ENCODE measurements at regions not wholly inside any gene's neighbourhood (a gene's known extent, or its start where the extent isn't known, plus 50 kb on each side); places are given as distances from the start of the nearest gene placed in this dataset.
"Not testable (repeated sequence)": the region's sequence is repeated elsewhere in the genome, so short reads cannot be mapped to it uniquely, and the experiment has no call there.

DNA sequence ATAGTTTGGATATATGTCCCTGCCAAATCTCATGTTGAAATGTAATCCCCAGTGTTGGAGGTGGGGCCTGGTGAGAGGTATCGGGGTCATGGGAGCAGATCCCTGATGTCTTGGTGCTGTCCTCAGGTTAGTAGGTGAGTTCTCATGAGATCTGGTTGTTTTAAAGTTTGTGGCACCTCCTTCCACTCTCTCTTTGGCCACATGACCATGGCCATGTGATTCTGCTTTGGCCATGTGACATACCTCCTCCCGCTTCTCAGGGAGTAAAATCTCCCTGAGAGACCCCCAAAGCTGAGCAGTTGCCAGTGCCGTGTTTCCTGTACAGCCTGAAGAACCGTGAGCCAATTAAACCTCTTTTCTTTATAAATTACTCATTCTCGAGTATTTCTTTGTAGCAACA lies 178.0 kb downstream of the GOLGA6L6 start:
- not testable (repeated sequence) for DNase-seq

GRCh38 chr15:20361091-20361490 lies 180.5 kb downstream of the GOLGA6L6 start:
- no peak for DNase-seq

DNA sequence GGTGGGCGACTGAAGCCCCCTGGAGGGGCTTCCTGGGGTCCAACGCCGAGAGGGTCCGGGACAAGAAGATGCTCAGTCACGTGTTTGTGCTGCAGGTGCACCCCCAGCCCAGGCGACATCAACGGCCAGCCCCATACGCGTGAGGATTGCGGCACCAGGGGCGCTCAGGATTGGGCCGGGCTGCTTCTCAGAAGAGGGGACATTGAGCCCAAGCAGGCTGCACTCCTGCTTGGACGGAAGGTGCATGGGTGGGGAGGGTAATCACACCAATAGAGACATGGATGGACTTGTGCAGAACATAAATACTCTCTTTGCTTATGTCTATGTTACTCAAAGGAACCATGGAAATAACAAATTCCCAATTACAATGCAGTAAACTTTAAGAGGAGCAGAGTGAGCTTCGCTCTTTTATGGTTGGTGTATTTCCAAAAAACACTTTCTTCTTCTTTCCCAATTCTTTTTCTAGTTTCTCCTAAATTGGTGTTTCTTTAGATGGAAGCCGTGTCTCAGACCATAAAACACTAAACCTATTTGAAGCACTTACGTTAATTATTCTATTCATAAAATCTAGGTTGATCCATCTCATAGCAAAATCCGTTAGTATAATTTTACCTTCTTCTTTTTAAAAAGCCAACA lies 182.7 kb downstream of the GOLGA6L6 start:
- no peak for DNase-seq

- no peak for DNase-seq
These were observed 183.4 kb downstream of the GOLGA6L6 start for GRCh38 chr15:20358066-20358778.

DNA sequence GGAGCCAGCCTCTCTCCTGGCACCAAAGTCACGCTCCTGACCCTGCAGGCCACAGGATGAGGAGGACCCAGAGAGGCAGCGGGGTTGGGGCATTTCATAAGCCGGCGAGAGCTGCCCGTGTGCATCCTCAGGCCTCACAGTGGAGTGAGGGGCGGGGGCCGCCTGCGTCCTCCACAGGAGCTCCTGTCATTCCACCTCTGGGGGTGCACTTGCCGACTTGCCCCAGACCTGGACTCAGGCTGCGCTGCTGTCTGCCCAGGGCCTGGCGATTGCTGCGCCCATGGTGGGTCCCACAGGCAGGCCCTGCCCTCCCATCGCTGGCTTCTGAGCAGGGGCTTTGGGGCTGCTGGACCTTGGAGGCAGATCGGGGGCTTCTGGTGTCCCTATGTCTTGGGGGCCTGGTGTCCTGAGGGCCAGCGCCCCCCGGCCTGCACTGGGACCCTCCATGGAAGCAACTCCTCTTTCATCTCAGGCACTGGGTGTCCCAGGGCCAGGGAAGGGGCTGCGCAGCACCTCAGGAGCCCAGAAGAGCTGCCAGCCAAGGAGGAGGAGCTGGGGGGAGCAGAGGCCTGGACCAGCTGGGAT lies 184.0 kb downstream of the GOLGA6L6 start:
- no peak for DNase-seq

GRCh38 chr15:20356911-20357480 lies 184.6 kb downstream of the GOLGA6L6 start:
- no peak for DNase-seq

DNA sequence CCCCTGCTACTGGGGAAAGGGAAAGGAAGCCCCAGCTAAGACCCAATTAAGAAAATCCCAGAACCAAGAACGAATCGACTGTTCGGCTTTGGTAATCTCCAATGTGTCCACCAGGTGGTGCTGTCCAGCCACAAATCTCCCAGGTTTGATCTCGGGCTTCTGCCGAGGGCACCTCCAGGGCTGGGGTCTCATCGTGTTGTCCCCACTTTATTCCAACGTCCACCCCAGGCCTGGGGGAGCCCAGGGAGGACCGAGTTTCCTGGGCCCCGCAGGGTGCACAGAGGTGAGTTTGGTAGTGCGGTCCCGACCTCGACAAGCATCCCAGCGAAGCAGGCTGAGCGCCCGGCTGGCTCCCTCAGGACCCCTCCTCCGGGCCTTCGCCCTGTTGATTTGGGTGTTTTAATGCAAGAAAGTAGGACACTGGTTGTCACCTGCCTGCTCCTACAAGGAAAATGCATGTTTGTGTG lies 185.1 kb downstream of the GOLGA6L6 start:
- DNase-seq, result peak; percentile 57 to 86 (median 81)

DNA sequence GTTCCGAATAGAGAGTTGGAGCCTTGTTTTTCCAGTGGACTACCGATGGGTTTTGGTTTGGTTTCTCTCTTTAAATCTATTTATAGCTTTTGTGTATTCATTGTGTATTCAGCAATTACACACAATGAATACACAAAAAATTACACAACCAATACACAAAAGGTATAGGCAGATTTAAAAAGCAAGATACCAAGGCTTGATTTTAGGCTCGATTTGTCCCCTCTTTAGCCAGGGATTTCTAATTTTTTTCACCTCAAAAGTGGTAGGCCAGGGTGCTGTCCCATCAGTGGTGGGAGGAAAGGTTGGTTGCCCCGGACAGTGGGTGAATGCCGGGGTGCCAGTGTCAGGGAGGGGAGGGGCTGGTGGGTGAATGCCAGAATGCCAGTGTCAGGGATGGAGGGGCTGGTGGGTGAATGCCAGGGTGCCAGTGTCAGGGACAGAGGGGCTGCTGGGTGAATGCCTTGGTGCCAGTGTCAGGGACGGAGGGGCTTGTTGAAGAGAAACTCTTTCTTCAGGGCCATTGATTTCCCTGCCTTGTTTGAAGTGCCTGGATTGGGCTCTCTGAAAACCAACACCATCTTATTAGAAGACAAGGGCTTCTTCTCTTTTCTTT lies 186.2 kb downstream of the GOLGA6L6 start:
- DNase-seq, result no peak

- DNase-seq, result not testable (repeated sequence)
These were observed 186.7 kb downstream of the GOLGA6L6 start for GRCh38 chr15:20354884-20355223.

GRCh38 chr15:20353966-20354883 lies 187.4 kb downstream of the GOLGA6L6 start:
- DNase-seq, result no peak

GRCh38 chr15:20352241-20353200 lies 189.1 kb downstream of the GOLGA6L6 start:
- no peak for DNase-seq

DNA sequence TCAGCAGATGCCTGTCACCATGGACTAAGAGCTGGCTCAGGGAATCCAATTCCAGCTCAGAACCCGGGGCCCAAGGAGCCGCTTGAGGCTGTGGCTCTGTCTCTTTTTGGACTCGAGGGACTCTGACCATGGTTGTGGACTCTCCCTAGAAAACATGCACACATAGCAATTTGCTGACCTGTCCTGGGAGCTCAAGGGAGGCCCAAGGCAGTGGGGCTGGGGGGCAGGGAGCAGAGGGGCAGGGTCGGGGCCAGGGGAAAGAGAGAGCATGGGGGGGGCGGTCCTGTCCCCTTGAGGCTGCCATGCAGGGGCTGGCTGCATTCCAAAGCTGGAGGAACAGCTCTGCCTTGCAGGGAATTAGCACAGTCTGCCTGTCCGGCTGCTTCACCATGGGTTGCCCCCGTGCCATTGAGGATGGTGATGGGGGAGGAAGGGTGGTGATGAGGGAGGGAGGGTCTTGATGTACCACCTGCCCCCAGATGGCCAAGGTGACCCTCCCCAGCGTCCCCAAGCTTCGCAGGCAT lies 190.1 kb downstream of the GOLGA6L6 start:
- DNase-seq, result no peak

GRCh38 chr15:20349774-20350498 lies 191.7 kb downstream of the GOLGA6L6 start:
- no peak for DNase-seq

GRCh38 chr15:20348900-20349773 lies 192.5 kb downstream of the GOLGA6L6 start:
- DNase-seq, result no peak

GRCh38 chr15:20348291-20348899 lies 193.2 kb downstream of the GOLGA6L6 start:
- DNase-seq, result no peak

DNA sequence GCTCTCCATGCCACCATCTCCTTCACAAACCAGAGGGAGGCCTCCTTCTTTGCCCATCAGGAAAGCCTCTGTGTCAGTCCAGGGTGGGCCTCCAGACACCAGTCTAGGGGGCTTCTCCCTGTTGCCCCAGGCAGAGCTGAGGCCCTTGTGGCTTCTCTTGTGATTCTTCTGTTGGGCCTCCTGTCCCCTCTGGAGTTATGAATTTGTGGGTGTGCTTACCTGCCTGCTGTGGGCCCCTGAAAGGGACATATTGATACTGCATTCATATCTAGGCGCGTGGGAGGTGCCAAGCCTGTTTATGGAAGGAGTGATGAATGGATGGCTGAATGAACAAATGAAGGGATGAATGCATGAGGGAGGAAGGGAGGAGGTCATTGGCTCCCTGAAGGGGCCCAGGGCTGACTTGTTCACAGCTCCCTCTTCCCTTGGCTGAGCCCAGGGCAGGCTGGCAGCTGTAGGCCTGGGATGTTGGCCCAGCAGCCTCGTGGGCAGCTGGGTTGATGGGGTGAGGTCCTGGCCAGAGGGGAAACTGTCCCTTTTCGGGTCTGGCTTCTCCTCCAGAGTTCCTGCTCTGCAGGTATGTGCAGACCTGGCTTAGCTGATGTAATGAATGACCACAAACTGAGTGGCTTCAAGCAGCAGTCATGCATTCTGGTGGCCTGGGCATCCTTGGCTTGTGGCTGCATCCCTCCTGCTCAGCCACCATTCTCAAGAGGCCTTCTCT lies 195.4 kb downstream of the GOLGA6L6 start:
- DNase-seq, result no peak

DNA sequence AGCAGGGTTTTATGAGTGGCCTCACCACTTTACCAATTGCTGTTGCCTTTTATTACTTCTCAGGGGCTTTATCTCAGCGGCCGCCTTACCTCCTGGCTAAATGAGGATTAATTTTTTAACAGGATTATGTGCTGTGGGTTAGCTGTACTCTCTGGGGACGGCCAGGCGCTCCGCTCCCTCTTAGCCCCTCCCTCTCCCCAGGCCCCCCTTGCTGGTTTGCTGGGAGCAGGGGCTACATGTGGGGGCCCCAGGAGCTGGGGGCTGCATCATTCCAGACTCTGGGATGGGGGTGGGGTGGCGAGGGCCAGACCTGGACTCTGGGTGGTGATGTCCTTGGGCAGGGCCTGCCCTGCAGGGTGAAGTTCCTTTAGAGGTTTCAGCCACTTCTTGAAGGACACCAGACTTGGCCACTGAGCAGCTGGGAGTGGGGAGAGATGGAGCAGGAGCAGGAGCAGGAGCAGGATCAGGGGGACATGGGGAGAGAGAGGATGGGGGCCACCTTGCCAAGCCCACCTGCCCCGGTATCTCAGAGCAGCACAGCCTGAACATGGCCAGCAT lies 196.1 kb downstream of the GOLGA6L6 start:
- DNase-seq, result no peak
